GM21423 (cell line): ENCODE measurements at regions not wholly inside any gene's neighbourhood (a gene's known extent, or its start where the extent isn't known, plus 50 kb on each side); places are given as distances from the start of the nearest gene placed in this dataset.
A peak's percentile ranks its signal among the peaks of the same experiment; 100 is the strongest.

Experiments
- ATAC-seq: cut with Tn5 transposase; IDR thresholded peaks from one replicate; pipeline ENCODE4 v1.9.1; 2021; ENCODE audit warnings: mild to moderate bottlenecking, moderate library complexity; ENCODE audit not compliant: unreplicated experiment

DNA sequence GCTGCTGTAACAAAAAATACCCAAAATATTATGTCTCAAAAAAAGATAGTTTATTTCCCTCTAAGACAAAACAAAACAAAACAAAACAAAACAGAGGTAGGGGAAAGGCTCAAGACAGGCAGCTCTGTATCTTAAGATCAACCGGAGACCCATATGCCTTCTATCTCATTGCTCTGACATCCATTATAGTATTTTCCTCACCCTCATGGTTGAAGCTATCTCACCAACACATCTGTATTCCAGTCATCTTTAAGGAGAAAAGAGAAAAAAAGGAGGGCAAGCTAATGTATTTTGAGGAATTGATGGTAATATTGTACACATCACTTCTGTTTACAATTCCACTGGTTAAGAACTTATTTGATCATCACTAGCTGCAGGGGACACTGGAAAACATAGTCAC, 239.7 kb downstream of the ICOS start:
- ATAC-seq: no peak

DNA sequence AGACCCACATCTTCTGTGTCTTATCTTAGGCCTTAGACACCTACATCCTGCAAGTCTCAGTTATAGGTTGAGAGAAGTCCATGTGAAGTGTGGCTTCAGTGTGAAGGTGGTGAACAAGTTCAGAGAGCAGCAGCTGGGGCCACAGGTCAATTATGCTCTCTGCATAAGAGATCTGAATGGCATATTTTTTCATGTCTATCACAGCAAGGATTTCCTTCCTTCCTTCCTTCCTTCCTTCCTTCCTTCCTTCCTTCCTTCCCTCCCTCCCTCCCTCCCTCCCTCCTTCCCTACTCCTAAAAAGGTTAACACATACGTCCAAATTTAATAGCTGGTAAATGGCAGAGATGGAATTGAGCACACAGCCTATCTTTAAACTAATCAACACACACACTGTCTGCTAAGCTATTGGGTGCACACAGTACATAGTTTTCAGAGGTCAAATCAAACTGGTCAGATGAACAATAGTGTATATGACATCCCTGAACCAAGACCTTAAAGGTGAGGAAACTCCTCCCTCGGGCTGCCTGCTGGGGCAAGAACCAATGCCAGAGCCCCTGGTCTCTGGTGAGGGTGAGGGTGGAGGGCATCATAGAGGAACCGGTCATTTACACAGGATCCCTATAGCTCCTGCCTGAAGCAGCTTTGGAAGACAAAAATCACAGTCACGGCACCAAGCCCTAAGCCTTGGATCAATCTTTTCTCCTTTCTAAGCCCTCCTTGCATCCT, 240.9 kb downstream of the ICOS start:
- no peak for ATAC-seq

DNA sequence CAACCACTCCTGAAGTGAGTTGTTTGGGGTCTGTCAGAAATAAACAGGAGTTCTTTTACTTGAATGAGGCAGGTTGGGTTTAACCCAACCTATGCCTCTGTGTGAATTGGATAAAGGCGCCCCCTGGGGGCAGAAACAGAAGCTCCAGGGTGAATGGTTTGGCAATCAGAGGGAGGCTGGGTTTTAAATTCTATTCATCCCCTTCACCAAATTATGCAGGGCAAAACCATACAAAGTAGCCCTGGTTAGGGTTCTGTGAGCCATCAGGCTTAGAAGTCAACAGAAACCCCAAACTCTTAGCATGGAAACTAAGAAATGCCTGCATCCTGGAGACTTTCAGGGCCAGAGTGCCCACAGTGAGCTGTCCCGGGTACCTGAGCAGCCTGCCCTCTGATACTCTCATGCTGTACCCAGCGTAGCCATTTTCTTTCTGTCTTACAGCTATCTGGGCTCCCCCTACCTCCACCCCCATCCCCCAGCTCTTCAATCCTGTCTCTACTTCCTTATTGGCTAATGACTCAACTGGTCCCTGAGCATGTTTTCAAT, 241.5 kb downstream of the ICOS start:
- no peak for ATAC-seq

DNA sequence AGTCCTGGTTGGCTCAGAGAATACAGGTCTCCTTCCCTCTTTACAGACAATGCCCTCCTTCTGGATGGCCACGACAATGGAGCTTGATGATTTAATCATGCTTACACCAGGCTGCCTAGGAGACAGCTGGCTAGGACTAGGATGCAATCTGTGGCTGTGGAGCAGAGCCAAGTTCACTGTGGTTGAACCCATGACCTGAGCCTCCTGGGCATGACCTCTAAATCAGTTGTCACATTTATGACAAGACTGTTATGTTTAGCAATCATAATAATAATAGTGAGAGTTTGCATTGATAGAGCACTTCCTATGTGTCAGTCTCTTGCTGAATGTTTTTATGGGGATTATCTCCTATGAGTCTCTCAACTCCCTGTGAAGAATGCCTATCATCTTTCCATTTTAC, 244.1 kb downstream of the ICOS start:
- ATAC-seq: no peak

DNA sequence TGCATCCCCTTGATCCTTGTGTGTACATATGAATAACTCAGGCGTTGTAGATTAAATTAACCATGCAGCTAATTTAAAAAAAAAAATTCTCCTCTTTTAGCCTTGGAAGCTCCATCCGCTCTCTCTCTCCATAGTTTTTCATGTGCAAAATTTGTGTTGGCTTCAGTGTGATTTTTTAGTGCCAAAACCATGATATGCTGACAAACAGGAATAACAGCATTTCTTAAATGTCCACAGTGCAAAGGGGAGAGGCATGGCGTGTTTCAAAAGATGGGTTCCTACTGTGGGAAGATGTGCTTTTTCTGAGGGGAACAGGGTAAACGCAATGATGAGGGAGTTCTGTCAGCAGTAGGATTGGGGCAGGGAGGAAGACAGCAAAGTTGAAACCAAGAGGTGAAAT, 247.0 kb downstream of the ICOS start:
- ATAC-seq: no peak

DNA sequence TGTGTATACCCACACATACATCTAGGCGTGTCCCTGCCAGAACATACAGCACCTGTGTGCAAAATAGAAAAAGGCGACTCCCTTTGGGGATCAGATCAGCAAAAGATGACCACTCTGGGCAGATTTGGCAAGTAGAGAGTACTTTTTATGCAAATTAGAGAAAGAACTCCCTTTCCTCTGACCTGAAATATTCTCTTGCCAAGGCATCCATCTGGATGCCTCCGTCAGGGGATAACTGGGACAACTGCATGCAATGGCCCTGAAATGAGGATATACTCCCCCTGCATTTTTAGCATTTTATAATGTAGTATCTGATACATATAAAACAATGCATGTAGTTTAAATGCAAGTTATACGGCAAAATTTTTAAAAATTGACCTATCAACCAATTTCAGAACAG, 247.7 kb downstream of the ICOS start:
- ATAC-seq: no peak

DNA sequence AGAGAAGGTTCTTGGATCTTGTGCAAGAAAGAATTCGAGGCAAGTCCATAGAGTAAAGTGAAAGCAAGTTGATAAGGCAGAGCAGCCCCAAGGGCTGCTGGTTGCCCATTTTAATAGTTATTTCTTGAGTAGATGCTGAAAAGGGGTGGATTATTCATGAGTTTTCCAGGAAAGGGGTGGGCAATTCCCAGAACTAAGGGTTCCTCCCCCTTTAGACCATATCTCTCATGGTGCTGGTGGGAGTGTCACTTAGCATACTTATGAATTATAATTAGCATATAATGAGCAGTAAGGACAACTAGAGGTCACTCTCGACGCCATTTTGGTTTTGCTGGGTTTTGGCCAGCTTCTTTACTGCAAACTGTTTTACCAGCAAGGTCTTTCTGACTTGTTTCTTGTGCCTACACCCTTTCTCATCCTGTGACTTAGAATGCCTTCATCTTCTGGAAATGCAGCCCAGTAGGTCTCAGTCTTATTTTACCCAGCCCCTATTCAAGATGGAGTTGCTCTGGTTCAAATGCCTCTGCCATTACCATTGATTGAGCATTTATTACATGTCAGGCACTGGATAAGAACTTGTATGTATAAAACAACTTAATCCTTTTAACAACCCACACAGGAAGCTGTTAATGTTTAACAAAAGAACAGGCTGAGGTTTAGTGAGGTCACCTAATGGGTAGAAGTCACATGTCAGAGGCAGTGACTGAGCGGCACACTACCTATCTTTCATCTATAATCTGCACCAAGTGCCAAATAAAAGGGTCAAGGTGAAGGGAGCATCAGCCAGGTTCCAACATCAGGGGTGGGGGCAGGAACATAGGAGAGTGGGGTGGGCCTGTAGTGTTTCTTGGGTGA, 250.9 kb downstream of the ICOS start:
- ATAC-seq: peak; percentile 74

DNA sequence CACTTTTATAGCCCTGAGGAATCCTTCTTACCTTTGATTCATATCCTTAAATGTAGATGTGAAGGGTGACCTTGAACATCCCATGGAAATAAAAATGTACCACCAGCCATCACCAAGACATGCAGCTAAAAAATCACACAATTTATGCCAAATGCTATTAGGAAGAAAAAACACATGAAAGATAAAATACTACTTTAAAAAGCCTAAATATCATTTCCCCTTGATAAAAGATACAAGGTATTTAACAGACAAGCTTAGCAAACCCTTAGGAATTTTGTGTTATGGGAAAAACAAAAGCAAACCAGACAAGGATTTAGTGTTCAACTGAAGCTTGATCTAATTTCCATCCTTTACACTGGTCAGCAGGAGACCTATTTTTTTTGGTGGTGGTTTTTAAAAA, 255.0 kb downstream of the ICOS start:
- ATAC-seq: no peak

DNA sequence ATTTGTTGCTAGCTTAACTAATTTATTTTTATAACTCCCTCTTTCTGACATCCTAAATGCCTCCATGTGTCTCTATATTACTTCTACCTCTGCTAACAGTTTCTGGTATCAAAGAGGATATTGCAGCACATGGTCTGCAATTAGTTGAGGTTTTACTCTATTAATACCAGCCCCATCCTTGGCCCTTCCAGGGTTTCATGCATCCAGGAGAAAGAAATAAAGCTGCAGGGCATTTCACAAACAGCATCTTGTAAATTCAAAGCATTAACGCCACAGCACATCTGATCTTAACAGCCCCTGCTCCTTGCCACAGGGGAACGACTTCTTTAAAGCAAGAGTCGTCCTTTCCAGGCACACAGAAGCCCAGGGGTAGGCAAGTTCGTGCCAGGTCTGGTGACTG, 258.9 kb downstream of the ICOS start:
- ATAC-seq: no peak

DNA sequence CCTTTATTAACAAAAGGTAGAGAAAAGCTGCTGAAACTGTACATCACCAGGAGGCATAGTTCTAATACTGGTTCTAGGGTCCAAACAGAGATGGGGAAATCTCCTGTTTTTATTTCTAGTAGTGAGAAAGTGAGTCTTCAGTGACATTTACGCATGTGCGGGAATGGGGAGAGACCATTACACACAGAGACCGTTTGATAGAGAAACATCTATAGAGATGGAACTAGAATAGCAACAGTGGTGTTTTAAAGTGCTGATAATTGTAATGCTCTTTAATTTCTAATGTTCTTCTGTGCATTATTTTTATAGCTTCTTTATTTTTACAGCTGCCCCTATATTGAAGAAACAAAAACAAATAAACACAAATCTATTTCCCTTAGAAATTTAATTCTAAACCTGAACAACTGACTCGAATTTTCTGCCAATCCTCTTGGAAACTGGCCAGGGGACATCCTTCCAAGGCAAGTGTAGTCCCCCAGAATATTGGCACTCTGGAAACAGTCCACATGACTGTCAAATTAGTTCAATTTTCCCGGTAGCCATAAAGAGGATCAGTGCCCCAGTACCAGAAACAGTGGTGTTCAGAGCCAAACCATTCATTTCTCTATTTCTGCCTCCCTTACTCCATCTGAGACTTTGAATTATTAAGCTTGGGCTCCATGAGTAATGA, 260.9 kb downstream of the ICOS start:
- ATAC-seq: no peak

DNA sequence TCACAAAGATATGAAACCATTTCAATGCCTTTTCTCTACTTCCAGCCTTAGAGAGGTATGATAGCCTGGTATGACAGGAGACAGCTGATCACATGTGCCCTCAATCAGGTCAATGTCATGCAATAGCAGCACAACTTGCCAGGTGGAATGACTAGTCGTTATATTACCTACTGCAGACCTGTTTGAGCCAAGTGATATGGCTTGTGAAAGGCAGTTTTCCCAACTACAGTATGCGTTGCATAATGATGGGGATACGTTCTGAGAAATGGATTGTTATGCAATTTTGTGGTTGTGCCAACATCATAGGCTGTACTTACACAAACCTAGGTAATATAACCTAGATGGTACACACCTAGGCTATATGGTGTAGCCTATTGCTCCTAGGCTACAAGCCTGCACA, 262.8 kb downstream of the ICOS start:
- ATAC-seq: no peak

DNA sequence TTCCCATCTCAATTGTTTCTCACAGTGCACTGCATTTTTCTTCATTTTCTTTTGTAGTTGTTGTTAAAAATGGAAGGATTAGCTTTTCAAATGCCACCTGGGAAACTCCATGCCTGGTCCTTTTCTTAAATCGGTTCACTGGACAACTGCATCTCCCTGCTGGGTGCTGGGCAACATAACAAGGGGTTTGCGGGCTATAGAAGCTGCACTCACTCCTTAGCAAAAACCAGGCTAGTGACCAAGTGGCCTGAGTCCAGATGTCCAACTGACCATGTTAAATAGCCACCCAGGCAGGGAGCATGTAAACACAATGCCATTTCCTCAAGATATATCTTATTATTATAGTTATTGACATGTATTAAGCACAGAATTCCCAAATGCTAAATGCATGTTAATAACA, 264.9 kb downstream of the ICOS start:
- no peak for ATAC-seq

DNA sequence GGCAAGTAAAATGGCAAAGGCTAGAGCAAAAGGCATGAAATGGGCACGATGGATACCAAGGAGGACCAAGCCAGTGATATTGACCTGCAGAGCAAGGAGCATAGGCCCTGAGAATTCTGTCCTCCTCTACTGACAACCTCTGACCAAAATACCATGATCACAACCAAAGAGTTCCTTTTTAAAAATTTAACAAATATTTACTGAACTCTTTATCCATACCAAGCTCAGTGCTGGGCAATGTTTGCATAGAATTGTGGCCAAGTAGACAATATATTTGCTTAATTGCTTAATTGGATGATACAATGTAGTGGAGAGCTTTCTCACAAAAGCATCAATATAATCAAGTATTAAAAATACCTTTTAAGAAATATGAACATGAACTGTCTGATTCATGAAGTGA, 265.7 kb downstream of the ICOS start:
- no peak for ATAC-seq

DNA sequence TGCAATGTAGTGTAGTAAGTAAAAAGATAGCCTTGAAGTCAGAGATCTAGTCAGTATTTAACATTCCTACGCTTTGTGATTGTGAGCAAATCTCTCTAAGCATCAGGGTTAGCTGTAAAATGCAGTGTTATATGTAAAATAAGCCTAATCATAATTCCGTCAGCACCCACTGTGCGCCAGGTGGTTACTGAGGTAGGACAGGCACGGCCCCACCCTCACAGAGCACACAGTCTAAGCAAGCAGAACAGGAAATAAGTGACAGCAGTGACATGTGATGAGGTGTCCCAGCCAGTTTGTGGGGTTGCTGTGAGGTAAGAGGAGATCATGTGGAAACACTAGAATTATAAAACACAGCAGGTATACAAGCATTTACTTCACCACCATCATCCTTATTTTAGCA, 267.1 kb downstream of the ICOS start:
- no peak for ATAC-seq

DNA sequence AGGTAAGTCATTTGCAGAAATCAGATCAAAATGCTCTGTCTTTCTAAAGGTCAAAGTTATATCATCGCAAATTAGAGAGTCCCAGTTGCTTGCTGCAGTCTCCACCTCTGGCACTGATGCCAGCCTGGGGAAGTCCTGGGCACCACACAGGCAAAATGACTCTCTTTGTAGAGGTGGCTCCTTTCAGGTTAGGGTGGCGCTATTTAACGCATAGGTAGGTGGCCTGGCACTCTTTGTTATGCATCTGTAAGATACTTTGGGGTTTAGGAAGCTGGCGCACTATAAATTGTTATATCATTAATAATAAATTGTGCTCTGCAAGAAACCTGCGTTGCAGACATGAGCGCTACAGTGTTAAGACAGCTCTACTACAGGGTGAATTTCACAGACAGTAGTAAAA, 268.5 kb downstream of the ICOS start:
- no peak for ATAC-seq

DNA sequence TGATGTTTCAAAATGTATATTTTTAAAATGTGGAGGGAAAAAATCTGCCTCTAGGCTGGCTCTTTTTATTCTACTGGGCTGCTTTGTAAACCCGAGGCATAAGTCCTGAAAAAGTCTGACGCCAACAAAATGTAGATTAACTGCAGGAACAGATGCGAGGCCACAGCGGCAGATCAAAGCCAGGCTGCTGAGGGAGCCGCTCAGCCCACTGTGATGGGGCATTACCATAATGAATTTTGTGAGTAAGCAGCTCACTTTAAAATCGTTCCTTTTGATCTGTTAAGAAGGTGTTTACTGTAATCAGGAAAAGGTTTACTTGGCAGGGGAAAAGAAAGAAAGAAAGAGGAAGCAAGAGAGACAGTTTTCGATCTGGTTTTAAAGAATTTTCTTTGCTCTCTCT, 269.0 kb downstream of the ICOS start:
- ATAC-seq: no peak

DNA sequence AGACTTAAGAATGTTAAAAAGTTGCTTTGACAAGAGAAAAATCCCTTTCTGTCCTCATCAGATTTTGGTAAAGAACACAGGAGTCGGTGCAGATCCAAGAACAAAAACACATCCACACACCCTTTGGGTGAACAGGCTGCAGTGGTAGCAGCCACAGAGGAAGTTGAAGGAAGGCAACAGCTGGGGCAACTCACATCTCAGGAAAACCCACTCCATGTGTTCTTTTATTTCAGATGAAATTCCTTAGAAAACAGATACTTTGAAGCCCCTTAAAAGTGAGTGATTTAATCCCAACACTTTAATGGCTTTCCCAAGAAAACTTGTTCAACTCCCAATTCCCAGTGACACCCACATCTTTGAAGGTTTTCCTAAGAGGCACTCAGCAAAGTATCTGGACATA, 271.3 kb downstream of the ICOS start:
- no peak for ATAC-seq

DNA sequence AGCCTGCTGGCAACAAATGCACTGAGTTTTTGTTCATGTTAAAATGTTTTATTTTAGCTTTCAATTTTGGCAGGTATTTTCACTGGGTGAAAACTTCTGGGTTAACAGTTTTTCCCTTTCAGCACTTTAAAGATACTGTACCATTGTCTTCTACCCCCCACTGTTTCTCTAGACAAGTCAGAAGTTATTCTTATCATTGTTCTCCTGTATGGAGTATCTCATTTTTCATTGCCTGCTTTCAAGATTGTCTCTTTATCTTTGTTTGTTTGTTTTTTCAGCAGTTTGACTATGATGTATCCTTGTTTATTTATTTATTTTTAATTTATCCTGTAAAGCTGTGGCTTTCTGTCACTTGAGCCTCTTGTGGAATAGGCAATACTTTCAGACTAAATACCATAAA, 277.0 kb downstream of the ICOS start:
- no peak for ATAC-seq

DNA sequence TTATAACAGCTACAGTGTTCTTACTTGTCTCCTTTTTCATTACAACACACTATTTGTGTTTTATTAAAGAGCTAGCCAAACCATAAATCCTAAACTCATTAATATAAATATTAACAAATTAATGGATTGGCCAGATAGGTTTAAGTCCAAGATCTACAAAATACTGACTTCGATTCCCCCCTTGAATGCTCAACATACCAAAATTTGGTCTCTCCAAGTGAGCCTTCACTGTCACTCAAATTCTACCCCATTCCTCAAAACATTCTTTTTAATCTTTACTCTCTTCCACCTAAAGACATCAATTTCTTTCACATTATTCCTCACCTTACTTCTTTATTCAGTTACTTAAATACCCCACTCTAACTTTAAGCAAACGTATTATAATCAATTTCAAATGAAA, 281.5 kb downstream of the ICOS start:
- ATAC-seq: no peak

DNA sequence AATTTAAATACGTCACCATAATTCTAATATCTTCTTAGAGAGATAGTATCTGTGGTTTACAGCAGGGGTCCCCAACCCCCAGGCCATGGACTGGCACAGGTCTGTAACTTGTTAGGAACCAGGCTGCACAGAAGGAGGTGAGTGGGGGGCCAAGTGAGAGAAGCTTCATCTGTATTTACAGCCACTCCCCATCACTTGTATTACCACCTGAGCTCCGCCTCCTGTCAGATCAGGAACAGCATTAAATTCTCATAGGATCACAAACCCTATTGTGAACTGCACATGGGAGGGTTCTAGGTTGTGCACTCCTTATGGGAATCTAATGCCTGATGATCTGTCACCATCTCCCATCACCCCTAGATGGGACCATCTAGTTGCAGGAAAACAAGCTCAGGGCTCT, 282.6 kb downstream of the ICOS start:
- ATAC-seq: no peak

DNA sequence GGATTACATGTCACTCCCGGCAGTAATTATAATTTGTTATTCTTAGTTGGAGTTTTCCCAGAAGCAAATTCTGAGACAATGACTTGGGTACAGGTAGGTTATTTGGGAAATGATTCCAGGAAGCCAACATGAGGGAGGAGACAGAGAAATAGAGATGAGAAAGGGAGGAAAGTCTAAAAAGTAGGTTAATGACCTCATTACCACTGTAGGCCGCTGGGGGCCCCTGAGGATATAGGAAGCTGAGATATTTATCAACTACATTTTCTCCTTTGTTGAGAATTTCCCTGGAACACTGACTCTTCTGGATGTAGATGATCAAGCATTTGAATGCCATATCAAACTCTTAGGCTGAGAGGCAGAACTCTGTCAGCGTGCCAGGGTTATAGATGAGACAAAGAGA, 284.3 kb downstream of the ICOS start:
- ATAC-seq: no peak

DNA sequence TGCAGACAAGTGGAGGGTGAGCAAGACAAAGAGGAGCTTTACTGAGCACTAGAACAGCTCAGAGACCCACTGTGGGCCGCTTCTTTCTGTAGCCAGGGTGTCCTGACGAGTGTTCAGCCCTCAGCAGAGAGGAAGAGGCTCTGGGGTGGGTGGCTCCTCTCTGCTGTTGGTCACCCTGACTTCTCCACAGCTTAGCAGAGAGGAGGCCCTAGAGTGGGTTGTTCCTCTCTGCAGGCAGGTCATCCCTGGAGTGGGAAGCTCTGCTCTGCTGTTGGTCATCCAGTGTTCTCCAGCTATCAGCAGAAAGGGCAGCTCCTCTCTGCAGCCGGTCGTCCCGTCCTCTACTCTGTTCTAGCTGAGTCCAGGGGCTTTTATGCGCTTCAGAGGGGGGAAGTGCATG, 286.5 kb downstream of the ICOS start:
- no peak for ATAC-seq
